ENCODE measurements at regions not wholly inside any gene's neighbourhood (a gene's known extent, or its start where the extent isn't known, plus 50 kb on each side); places are given as distances from the start of the nearest gene placed in this dataset.

- no peak for TF ChIP-seq CTCF (IDR thresholded peaks at IDR 0.05; ENCODE audit: insufficient read depth, low read length, poor library complexity, severe bottlenecking)
- no peak for TF ChIP-seq EZH2phosphoT487 (conservative IDR thresholded peaks at IDR 0.05; ENCODE audit: low read length)
These were observed 961.3 kb upstream of the CELF4 start for GRCh38 chr18:38526922-38527321.

All from SU-DHL-6 (cell line).